SK-N-SH (cell line): ENCODE measurements at regions not wholly inside any gene's neighbourhood (a gene's known extent, or its start where the extent isn't known, plus 50 kb on each side); places are given as distances from the start of the nearest gene placed in this dataset.

Experiments
- CTCF ChIA-PET: fragments of 300-600, 350-600 bp; formaldehyde crosslinking; extraction: SDS; loops from one replicate; lab custom pipeline; 2021; lab: Yijun Ruan, JAX
- POLR2A ChIA-PET: fragments of 350-600 bp; sonication (Branson Sonifier 250); formaldehyde crosslinking; extraction: SDS; loops from one replicate; lab custom pipeline; 2020; ENCODE audit warnings: antibody characterized with exemption, inconsistent platforms; lab: Yijun Ruan, JAX
- DNase-seq: peaks from one replicate; pipeline ENCODE4 v3.0.0; 2012
- H2AFZ ChIP-seq: fragments of 200-600 bp; sonication (generic); 2 replicates; pipeline ENCODE4 v1.8.1; 2016; ENCODE audit warnings: antibody characterized with exemption, mild to moderate bottlenecking, low read depth
- H3F3A ChIP-seq: fragments of 200-600 bp; sonication (generic); replicated peaks from 2 replicates; pipeline ENCODE3; 2016; ENCODE audit warnings: antibody characterized with exemption, mild to moderate bottlenecking; ENCODE audit not compliant: insufficient read depth
- H3K27ac ChIP-seq, 2 experiments: fragments of 200-500 bp in 1 of 2; fragments of 200-600 bp in 1 of 2; sonication (Bioruptor generic) in 1 of 2; sonication (generic), shearing (Covaris generic) in 1 of 2; 2 replicates each; pipeline versions ENCODE4 v1.5.1 to v1.6.1; 2014 to 2016; ENCODE audit warnings: low read depth in 2 of 2, inconsistent platforms in 1 of 2, low read length in 1 of 2, mild to moderate bottlenecking in 1 of 2, mixed read lengths in 1 of 2
- H3K27me3 ChIP-seq: fragments of 200-600 bp; sonication (generic), shearing (Covaris generic); 2 replicates; pipeline ENCODE4 v1.6.1; 2016; ENCODE audit warnings: mixed run types; ENCODE audit not compliant: insufficient read depth
- H3K36me3 ChIP-seq, 2 experiments: fragments of 200-500 bp in 1 of 2; fragments of 200-600 bp in 1 of 2; sonication (Bioruptor generic) in 1 of 2; sonication (generic) in 1 of 2; replicated peaks in 1 of 2; 2 replicates each; pipeline versions ENCODE3 to v1.5.1; 2014 to 2016; ENCODE audit warnings: low read length in 1 of 2, mild to moderate bottlenecking in 1 of 2; ENCODE audit not compliant: insufficient read depth in 2 of 2, control insufficient read depth in 1 of 2
- H3K4me1 ChIP-seq, 2 experiments: fragments of 200-500 bp in 1 of 2; fragments of 200-600 bp in 1 of 2; sonication (Bioruptor generic) in 1 of 2; sonication (generic), shearing (Covaris generic) in 1 of 2; 2 replicates each; pipeline versions ENCODE4 v1.5.1 to v1.6.1; 2014 to 2016; ENCODE audit warnings: low read depth in 1 of 2, low read length in 1 of 2, mixed run types in 1 of 2; ENCODE audit not compliant: insufficient read depth in 2 of 2, control insufficient read depth in 1 of 2
- H3K4me2 ChIP-seq: fragments of 200-600 bp; sonication (generic), shearing (Covaris generic); 2 replicates; pipeline ENCODE4 v1.6.1; 2017; ENCODE audit warnings: mixed run types
- H3K4me3 ChIP-seq, 2 experiments: fragments of 200-500 bp in 1 of 2; fragments of 200-600 bp in 1 of 2; sonication (Bioruptor generic) in 1 of 2; sonication (generic), shearing (Covaris generic) in 1 of 2; 2 replicates each; pipeline versions ENCODE4 v1.5.1 to v1.8.1; 2014 to 2016; ENCODE audit warnings: low read depth in 2 of 2, inconsistent platforms in 1 of 2, low read length in 1 of 2, mild to moderate bottlenecking in 1 of 2, mixed read lengths in 1 of 2, moderate library complexity in 1 of 2
- H3K79me2 ChIP-seq: fragments of 200-600 bp; sonication (generic); 2 replicates; pipeline ENCODE4 v1.8.1; 2017; ENCODE audit warnings: mild to moderate bottlenecking; ENCODE audit not compliant: insufficient read depth
- H3K9ac ChIP-seq: fragments of 200-600 bp; sonication (generic); 2 replicates; pipeline ENCODE4 v1.6.1; 2017; ENCODE audit warnings: mixed run types
- H3K9me2 ChIP-seq: fragments of 200-600 bp; sonication (generic); 2 replicates; pipeline ENCODE4 v1.6.1; 2017; ENCODE audit warnings: mixed run types
- H3K9me3 ChIP-seq: fragments of 200-600 bp; sonication (generic); 2 replicates; pipeline ENCODE4 v1.6.1; 2017; ENCODE audit warnings: mixed run types, mild to moderate bottlenecking, moderate library complexity
- H4K20me1 ChIP-seq: fragments of 200-600 bp; sonication (generic); 2 replicates; pipeline ENCODE4 v1.6.1; 2017; ENCODE audit warnings: mild to moderate bottlenecking, mixed run types; ENCODE audit not compliant: insufficient read depth
- ELF1 ChIP-seq: IDR thresholded peaks from 2 replicates; pipeline ENCODE4 v1.4.0; 2012
- EP300 ChIP-seq, 2 experiments: IDR thresholded peaks; 2 replicates each; pipeline versions ENCODE4 v1.4.0 to v1.6.1; 2012; ENCODE audit warnings: borderline replicate concordance in 1 of 2, low read depth in 1 of 2, low read length in 1 of 2
- EZH2phosphoT487 ChIP-seq: fragments of 200-600 bp; sonication (generic); IDR thresholded peaks from 2 replicates; pipeline ENCODE4 v1.6.1; 2017; ENCODE audit warnings: low read depth, mixed run types, mild to moderate bottlenecking, antibody characterized with exemption, moderate library complexity, borderline replicate concordance
- FOXJ3 ChIP-seq: sonication (generic); formaldehyde crosslinking; IDR thresholded peaks from 2 replicates; pipeline ENCODE4 v1.5.1; 2020; ENCODE audit warnings: mild to moderate bottlenecking, missing genetic modification reagents
- FOXM1 ChIP-seq: IDR thresholded peaks from 2 replicates; pipeline ENCODE4 v1.4.0; 2012; ENCODE audit warnings: low read depth, mild to moderate bottlenecking
- IRF3 ChIP-seq: fragments of 150-350 bp; IDR thresholded peaks from 2 replicates; pipeline ENCODE4 v1.6.1; 2016; ENCODE audit warnings: mild to moderate bottlenecking, low read depth, low read length
- MAX ChIP-seq: IDR thresholded peaks from 2 replicates; pipeline ENCODE4 v1.4.0; 2012; ENCODE audit warnings: low read depth
- MEF2A ChIP-seq: IDR thresholded peaks from 2 replicates; pipeline ENCODE4 v1.4.0; 2012; ENCODE audit warnings: low read depth, borderline replicate concordance
- MXI1 ChIP-seq: IDR thresholded peaks from 2 replicates; pipeline ENCODE4 v1.6.1; 2012; ENCODE audit warnings: mild to moderate bottlenecking, low read depth, low read length, improper control_type of control experiment
- NFIC ChIP-seq: IDR thresholded peaks from 2 replicates; pipeline ENCODE4 v1.4.0; 2012; ENCODE audit warnings: borderline replicate concordance
- RAD21 ChIP-seq: IDR thresholded peaks from 2 replicates; pipeline ENCODE4 v1.6.1; 2012; ENCODE audit warnings: mild to moderate bottlenecking, low read length
- RCOR1 ChIP-seq: fragments of 150-350 bp; IDR thresholded peaks from 2 replicates; pipeline ENCODE4 v1.6.1; 2017; ENCODE audit warnings: antibody characterized with exemption, low read length
- REST ChIP-seq: IDR thresholded peaks from 2 replicates; pipeline ENCODE4 v1.6.1; 2012; ENCODE audit warnings: mild to moderate bottlenecking, low read depth, low read length, moderate library complexity
- SIN3A ChIP-seq: IDR thresholded peaks from 2 replicates; pipeline ENCODE4 v1.6.1; 2012; ENCODE audit warnings: low read depth, mild to moderate bottlenecking, low read length, moderate library complexity, borderline replicate concordance
- YY1 ChIP-seq: IDR thresholded peaks from 2 replicates; pipeline ENCODE4 v1.4.0; 2012; ENCODE audit warnings: low read depth, mild to moderate bottlenecking
- WGBS: methylation state at CpG from one replicate; pipeline ENCODE4 v1.1.6; 2017; ENCODE audit warnings: low lambda C conversion rate; 5-methylcytosine and 5-hydroxymethylcytosine counted together
- TF ChIP-seq, protein P1 (sequence below): IDR thresholded peaks from 2 replicates; pipeline ENCODE4 v1.4.0; 2012; ENCODE audit warnings: low read depth, borderline replicate concordance

DNA sequence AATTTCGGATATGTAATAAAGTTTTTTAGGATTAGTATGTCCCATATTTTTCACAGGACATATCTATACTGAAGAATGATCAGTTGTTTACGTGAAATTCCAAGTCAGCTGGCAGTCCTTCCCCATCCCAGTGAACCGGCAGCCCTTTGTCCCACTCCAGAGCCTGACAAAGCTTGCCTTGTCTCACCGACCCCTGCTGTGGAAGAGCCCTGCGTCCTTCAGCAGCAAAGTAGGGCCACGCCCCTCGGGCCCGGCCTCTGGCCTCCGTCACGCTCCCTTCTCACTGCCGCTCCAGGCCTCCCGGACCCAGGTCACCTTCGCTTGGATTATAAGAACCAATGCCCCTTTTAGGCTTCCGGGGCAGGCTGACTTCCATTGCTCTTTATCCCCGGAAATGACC, 89.8 kb upstream of the TGIF1 start:
- CTCF ChIA-PET, result interaction anchor here (0.9 to 2.3 kb wide), 2 partner anchors 63 to 94 kb away, joined by 3 to 5 read pairs; no protein-coding TSS in a partner anchor
- Histone ChIP-seq H2AFZ (no peak overlapping the region), H3F3A (no peaks in the 10 kb centered on the region), H3K9me3 (no peaks in the 10 kb centered on the region), H3K4me1 (no peaks in the 10 kb centered on the region; a peak in 1 of 4 replicates), H3K9me2 (no peaks in the 10 kb centered on the region)
- WGBS, result 96% methylated on average over 15 of the region's 15 CpGs
- TF ChIP-seq FOXJ3 (CRISPR knock-in tag) (no peak), IRF3 (no peak), FOXM1 (no peak), RAD21 (no peak), MAX (no peak), REST (no peak), EZH2phosphoT487 (no peak), NFIC (no peak), RCOR1 (no peak), MEF2A (no peak), SIN3A (no peak), MXI1 (no peak), EP300 (IDR thresholded peaks at IDR 0.05; ENCODE audit: borderline replicate concordance in 1 of 2, low read depth in 1 of 2, low read length in 1 of 2) (no peak), YY1 (no peak), ELF1 (no peak)
- TF ChIP-seq, protein P1, sequence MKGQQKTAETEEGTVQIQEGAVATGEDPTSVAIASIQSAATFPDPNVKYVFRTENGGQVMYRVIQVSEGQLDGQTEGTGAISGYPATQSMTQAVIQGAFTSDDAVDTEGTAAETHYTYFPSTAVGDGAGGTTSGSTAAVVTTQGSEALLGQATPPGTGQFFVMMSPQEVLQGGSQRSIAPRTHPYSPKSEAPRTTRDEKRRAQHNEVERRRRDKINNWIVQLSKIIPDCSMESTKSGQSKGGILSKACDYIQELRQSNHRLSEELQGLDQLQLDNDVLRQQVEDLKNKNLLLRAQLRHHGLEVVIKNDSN, result no peak
- TF ChIP-seq, all 33 proteins: peak for 0
- no peak for DNase-seq
- no peak overlapping the region for H3K9ac ChIP-seq
- no peak overlapping the region for H3K27ac ChIP-seq
- H3K27me3 ChIP-seq, result no peaks in the 10 kb centered on the region
- no peak overlapping the region for H3K4me3 ChIP-seq
- no peak overlapping the region for H3K4me2 ChIP-seq
- no peaks in the 10 kb centered on the region for H3K79me2 ChIP-seq
- H4K20me1 ChIP-seq, result no peaks in the 10 kb centered on the region
- POLR2A ChIA-PET, result no interaction called here
- H3K36me3 ChIP-seq, result no peaks in the 10 kb centered on the region
